ENCODE measurements at regions not wholly inside any gene's neighbourhood (a gene's known extent, or its start where the extent isn't known, plus 50 kb on each side); places are given as distances from the start of the nearest gene placed in this dataset.

DNA sequence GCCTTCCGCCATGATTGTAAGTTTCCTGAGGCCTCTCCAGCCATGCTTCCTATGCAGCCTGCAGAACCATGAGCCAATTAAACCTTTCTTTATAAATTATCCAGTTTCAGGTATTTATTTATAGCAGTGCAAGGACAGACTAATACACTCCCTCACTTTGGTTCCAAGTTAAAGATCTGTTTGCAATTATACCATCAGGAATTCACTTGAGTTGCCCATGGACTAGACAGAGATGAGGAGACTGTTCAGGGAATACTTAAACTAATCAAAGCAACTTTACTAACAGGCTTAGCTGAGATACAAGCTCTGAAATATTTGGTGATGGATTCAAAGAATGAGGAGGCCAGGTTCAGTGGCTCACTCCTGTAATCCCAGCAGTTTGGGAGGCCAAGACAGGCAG, 190.0 kb downstream of the MTCL1 start:
- Histone ChIP-seq H3K4me1 (no peaks in the 10 kb centered on the region), H3K4me3 (no peak overlapping the region), H3K36me3 (no peaks in the 10 kb centered on the region), H3K27me3 (peaks cover 0 to 4% (median 0%) of the 10 kb centered on the region in 7 donors), H3K27ac (no peak overlapping the region), H3K9me3 (peaks cover 0 to 11% (median 0%) of the 10 kb centered on the region in 11 donors)
- intact Hi-C loops (cut with DNase I) = no loop called here
- no peak for ATAC-seq
- DNase-seq = no peak
- WGBS, 2 donors = 94 to 100% methylated on average over 1 of the region's 1 CpG
- TF ChIP-seq, protein P1, sequence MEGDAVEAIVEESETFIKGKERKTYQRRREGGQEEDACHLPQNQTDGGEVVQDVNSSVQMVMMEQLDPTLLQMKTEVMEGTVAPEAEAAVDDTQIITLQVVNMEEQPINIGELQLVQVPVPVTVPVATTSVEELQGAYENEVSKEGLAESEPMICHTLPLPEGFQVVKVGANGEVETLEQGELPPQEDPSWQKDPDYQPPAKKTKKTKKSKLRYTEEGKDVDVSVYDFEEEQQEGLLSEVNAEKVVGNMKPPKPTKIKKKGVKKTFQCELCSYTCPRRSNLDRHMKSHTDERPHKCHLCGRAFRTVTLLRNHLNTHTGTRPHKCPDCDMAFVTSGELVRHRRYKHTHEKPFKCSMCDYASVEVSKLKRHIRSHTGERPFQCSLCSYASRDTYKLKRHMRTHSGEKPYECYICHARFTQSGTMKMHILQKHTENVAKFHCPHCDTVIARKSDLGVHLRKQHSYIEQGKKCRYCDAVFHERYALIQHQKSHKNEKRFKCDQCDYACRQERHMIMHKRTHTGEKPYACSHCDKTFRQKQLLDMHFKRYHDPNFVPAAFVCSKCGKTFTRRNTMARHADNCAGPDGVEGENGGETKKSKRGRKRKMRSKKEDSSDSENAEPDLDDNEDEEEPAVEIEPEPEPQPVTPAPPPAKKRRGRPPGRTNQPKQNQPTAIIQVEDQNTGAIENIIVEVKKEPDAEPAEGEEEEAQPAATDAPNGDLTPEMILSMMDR (IDR thresholded peaks at IDR 0.05) = no peak

DNA sequence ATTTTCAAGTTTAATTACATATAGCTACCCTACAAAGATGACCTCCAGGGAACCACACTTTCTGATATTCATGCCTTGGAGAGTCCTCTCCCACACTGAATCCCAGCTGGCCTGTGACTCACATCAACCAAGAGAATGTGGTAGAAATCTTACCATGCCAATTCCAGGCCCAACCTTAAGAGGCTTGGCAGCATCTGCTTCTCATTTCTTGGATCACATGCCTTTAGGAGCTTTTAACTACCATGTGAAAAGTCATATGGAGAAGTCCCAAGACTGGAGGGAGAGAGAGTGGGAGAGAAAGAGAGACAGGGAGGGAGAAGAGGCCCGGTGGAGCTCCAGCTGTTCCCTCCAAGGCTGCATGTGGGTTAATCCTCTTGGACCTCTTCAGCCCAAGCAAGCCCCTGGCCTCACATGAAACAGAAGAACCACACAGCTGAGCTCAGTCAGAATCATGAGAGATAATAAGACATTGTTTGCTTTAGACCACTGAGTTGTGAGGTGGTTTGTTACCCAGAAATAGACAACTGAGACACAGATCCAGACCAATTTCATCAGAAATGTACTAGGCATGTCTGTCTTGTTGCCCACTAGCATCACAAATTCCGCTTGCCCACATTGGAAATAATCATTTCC, 190.7 kb downstream of the MTCL1 start:
- intact Hi-C loops (cut with DNase I) = no loop called here
- TF ChIP-seq, protein P1 (IDR thresholded peaks at IDR 0.05) = no peak
- Histone ChIP-seq H3K27ac (no peak overlapping the region), H3K9me3 (peaks cover 0 to 11% (median 0%) of the 10 kb centered on the region in 11 donors), H3K4me1 (no peaks in the 10 kb centered on the region), H3K4me3 (no peak overlapping the region), H3K36me3 (no peaks in the 10 kb centered on the region), H3K27me3 (peaks cover 0 to 4% (median 0%) of the 10 kb centered on the region in 7 donors)
- DNase-seq (no peak), ATAC-seq (no peak)
- WGBS, 2 donors = 56 to 94% methylated on average over 2 of the region's 2 CpGs

DNA sequence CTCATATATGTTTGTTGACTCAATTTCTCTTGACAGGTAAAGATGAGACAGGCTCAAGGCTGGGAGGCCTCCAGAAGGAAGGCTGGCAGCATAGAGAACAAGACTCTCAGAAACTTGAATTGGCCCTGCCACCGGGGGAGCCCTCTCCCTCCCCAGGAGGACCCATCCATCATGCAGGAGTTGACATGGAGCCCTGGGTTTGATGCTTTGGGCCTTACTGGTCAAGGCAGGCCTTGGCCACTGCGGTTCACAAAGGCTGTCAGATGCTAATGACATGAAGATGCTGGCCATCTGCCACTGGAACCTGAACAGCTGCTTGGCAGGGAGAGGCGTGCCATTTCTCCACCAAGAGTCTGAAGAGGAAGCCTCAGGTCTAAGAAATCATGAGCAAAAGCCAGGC, 193.6 kb downstream of the MTCL1 start:
- Histone ChIP-seq H3K27ac (no peak overlapping the region), H3K36me3 (no peaks in the 10 kb centered on the region), H3K9me3 (peaks cover 0 to 29% (median 0%) of the 10 kb centered on the region in 11 donors), H3K27me3 (no peaks in the 10 kb centered on the region), H3K4me1 (no peaks in the 10 kb centered on the region), H3K4me3 (no peak overlapping the region)
- 59 to 61% methylated on average over 3 of the region's 3 CpGs for WGBS, 2 donors
- no peak for ATAC-seq
- DNase-seq = no peak
- intact Hi-C loops (cut with DNase I) = no loop called here
- TF ChIP-seq, protein P1 (IDR thresholded peaks at IDR 0.05) = no peak

DNA sequence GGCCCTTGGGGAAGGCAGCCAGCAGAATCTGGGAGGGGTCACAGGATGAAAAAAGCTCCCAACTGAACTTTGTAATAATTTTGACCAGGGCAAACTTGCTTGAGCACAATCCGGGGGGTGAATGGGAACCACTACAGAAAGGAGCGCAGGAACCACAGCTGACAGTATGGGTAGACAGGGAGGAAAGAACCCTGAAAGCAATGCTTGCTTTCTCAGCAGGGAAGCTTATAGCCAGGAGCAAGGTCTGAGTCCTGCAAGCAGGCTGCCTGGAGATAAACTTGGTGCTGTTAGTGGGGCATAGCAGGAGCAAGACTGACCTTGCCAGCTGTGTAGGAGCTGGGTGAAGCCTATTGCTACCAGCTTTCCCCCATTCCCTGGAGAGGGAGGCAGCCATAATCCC, 195.2 kb downstream of the MTCL1 start:
- ATAC-seq (no peak), DNase-seq (no peak)
- 97 to 98% methylated on average over 2 of the region's 2 CpGs for WGBS, 2 donors
- no peaks in the 10 kb centered on the region for H3K4me1 ChIP-seq
- H3K9me3 ChIP-seq = peaks cover 0 to 37% (median 0%) of the 10 kb centered on the region in 11 donors
- intact Hi-C loops (cut with DNase I) = no loop called here
- no peak overlapping the region for H3K27ac ChIP-seq
- H3K27me3 ChIP-seq = no peaks in the 10 kb centered on the region
- TF ChIP-seq, protein P1 (IDR thresholded peaks at IDR 0.05) = no peak
- no peak overlapping the region for H3K4me3 ChIP-seq
- no peaks in the 10 kb centered on the region for H3K36me3 ChIP-seq

Data from heart right ventricle (tissue), 16 donors.